Activated T-cell treated with anti-CD3 and anti-CD28 coated beads for 1 hour (primary cell): ENCODE measurements at regions not wholly inside any gene's neighbourhood (a gene's known extent, or its start where the extent isn't known, plus 50 kb on each side); places are given as distances from the start of the nearest gene placed in this dataset.

ENCODE experiments used
- DNase-seq: peaks from one replicate; pipeline ENCODE4 v3.0.0-alpha.2; 2020; ENCODE audit warnings: low read depth

DNA sequence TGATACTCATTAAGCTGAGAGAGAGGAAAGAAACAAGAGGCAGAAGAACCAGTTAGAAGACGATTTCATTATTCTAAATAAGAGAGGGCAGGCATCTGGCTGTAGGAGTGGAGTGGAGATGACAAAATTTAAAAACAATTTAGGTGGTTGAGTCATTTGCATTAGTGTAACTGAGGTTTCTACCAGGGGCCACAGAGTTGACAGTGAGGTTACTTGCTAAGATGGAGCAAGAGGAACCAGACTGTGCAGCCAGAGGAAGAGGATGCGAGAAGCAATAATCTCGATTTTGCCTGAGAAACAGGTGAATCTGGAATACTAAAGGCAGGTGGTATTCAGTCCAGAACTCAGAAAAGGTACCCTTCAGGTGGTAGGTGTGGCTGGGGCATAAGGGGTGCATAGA is 491.9 kb downstream of the MID1IP1 start:
- no peak for DNase-seq

DNA sequence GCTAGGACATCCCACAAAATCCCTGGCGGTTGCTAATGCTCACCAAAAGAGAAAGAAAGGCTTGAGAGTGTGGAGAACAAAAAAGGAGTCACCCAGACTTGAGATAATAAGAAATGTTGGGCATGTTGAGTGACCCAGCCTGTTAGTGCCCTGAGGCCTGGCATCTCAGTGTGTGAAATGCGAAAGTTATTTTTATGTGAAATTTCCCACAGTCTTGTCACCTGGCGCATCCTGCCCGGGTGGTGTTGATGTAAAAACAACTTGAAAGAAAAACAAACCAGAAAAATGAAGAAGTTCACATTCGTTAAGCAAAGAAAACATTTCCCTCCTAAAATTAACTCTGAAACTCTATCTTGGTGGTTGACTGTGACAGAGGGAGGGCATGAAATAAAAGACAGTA is 495.2 kb downstream of the MID1IP1 start:
- no peak for DNase-seq

- DNase-seq, result no peak
Observed at GRCh38 chrX:39298821-39299220, 497.6 kb downstream of the MID1IP1 start.

DNA sequence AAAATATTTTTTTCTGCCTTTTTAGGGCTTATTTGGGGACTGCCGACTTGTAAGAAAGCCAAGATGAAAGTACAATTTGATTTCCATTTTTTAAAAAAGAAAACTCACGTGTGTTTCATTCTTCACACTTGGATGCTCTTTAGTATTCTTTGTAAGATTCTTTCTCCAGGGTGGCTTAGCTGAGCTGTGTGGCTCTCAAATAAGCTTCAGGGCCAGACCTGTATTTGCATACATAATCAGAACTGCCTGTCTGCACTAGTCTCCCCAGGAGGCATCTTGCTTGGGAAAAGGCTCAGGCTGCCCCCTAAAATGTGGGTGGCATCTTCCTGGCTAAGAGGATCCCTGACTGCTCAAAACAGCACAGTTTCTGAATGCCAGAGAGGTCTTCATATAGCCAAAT is 498.4 kb downstream of the MID1IP1 start:
- no peak for DNase-seq

GRCh38 chrX:39301036-39301435 is 499.8 kb downstream of the MID1IP1 start:
- DNase-seq, result no peak

DNA sequence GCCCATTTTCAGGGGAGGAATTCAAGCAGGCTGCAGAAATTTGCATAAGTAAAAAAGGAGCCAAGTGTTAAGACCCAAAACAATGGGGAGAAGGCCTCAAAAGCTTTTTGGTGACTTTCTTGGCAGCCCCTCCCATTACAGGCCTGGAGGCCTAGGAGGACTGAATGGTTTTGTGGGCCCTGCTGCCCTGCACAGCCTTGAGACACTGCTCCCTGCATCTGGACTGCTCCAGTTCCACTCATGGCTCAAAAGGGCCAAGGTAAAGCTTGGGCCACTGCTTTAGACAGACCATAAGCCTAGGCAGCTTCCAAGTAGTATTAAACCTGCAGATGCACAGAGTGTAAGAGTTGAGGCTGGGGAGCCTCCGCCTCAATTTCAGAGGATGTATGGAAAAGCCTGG is 501.6 kb downstream of the MID1IP1 start:
- no peak for DNase-seq

DNA sequence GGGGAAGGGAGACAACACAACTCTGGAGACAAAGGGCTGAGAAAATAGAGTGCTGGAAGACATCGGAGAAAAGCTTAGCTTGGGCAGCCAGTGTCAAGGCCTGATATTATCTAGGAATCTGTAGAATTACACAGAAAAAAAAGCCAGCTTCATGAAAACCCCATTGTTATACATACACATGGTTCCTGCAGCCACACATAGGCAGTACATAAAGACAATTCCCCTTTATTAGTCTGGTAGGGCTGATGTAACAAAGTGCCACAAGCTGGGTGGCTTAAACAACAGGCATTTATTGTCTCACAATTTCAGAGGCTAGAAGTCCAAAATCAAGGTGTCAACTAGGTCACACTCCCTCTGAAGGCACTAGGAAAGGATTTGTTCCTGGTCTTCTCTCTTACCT is 503.5 kb downstream of the MID1IP1 start:
- DNase-seq, result no peak

DNA sequence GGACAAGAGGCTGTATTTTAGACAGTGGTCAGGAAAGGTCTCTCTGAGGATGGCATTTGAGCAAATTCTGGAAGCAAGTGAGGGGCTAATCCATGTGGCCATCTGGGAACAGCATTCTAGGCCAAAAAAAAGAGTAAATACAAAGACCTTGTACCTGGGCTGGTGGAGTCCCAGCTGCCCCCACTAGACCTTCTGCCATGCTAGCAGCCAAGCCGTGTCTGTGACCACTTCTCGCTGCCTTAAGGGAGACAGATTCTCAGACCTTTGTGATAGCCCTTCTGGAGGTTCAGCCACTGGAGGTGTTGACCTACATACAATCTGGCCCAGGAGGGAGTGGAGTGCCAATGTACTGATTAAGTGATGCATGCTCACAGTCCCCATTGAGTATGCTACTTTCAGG is 506.2 kb downstream of the MID1IP1 start:
- DNase-seq, result no peak

GRCh38 chrX:39308126-39308525 is 506.9 kb downstream of the MID1IP1 start:
- no peak for DNase-seq

DNA sequence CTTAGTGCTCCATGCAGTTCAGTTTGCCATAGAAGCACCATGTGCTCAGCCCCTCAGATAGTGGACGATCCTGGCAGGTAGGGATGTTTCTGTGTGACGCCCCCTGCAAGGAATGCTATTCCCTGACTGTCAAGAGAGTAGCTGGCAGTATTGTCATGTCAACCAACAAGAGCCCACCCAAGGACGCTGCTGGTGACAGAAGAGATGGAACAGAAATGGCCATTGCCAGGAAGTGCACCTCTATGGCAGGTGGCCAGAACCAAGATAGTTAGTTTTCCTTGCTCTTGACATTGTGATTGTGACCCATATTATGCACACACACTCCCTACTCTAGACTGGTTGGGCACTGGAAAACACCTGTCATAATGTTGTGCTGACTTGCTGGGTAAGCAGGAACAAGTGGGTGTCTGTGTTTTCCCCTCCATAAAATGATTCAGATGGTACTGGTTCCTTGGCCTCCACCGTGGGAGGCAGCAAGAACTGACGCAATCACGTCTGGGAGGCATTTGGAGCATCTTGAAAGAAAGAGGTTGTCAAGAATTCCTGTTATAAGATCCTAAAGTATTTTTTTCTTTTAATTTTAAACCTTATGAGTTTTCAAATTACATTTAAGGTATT is 507.9 kb downstream of the MID1IP1 start:
- DNase-seq, result no peak

DNA sequence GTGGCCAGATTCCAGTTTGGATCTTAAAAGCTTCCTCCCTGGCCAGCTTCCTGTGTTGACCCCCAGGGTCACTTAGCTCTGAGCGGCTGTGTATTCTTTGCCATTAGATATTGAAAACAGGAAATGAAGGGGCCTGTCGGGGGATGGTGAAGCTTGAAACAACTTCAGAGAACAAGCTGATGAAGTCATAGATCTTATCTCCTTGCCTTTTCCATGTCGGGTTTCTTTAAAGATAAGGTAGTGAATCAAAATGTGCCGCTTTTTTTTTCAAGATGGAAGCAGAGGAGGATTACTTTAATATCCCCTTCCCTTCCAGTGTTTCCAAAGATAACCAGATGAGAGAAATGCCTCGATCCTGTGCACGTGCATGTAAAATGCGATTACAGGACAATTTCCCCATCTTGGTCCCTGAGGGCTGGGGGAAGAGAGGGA is 508.5 kb downstream of the MID1IP1 start:
- no peak for DNase-seq

DNA sequence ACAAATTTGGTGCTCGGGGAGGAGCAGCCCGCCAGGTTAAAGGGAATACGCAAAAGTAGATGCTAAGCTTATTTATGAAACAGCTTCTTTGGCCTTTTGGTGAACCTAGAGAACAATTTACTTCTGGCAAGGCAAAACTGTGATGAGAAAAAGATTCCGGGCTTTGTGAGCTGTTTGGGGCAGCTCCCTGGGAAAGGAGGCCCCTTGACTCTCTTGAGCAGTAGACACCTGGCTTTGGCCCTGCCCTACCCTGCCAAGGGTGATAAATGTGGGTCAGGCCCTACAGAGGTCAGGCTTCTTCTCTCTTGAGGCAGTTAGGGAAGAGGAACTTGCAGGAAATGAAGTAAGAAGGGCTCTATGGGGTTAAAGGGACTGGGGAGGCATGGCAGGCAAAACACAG is 509.6 kb downstream of the MID1IP1 start:
- DNase-seq, result no peak

DNA sequence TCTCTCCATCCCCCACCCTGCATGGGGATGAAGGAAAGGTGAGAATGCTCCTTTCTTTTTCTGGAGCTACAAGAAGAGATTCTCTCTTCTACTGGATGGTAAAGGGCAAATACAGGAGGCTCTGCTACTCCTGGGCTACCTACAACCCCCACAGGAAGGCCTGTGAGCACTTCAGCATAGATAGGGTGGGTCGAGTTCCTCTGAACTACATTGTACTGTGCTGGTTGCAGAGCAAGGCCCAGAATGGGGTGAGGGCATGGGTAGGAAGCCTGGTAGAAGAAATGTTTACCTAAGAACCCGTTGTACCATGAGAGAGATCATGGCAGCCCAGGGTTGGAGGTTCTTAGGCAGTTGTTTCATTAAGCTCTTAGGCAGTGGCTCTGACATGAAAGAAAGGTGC is 510.4 kb downstream of the MID1IP1 start:
- no peak for DNase-seq

DNA sequence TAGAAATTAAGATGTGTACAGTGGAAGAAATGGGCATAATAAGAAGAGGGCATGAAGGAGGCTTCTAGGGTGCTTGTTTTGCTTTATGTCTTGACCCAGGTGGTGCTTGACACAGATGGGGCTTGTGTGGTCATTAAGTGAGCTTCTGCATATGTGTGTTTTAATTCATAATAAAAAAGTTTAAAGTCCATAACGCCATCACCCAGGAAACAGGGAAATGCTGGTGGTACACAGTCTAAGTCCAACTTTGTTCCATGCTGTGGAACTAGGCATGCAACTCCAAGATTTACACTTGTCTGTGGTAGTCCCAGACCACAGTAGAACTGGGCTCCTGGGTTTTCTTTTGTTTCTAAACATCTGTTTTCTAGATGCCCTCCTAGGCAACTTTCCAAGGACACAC is 511.9 kb downstream of the MID1IP1 start:
- no peak for DNase-seq

DNA sequence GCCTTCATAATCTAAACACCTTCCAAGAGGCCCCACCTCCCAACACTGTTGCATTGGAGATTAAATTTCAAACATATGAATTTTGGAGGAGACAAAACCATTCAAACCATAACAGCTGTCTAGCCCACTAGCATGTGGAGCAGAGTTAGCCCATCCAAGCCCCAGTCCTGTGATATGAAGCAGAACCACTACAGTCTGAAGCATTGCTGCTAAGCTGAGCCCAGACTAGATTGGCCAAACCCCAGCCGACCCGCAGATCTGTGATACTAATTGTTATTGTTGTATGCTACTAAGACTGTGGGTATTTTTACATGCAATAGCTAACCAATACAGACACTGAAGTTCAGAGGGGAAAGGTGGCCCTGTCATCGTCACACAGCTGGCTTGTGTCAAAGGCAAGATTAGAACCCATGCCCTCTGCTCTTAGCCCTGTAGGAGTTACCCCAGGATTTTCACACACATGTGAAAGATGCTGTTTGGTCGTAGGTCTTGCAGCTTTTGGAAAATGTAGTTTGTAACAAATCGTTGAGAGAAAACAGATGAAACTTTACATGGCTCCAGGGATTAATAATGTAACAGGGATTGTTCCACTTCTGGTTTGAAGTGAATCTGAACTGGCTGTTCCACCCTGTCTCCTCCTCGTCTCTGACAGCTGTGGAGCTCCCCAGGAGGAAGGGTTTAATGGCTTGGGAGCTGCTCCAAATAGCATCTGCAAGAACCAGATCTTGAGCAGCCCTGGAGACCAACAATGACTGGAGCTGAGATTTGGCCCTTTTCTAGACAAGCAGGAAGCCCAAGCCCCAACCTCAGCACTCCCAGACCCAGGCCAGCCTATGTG is 517.5 kb downstream of the MID1IP1 start:
- DNase-seq, result no peak

DNA sequence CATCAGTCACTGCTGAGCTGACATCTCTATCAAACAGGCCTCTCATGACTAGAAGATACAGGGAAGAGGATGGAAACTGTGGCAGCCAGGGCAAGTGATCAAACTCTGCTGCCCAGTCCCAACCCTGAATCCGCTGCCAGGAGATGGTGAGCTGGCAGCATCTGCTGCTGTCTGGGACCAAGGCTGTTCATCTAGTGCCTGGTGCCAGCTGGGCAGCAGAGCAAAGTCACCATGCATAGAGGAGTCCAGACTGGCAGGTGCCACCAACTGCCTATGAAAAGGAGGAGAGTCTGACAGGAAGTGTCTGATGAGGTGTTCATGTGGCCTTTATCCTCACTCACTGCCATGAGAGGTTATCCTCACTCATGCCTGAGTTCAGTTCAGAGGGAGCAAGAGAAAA is 518.9 kb downstream of the MID1IP1 start:
- no peak for DNase-seq

- no peak for DNase-seq
Observed at GRCh38 chrX:39322496-39322895, 521.2 kb downstream of the MID1IP1 start.

GRCh38 chrX:39324233-39324930 is 523.1 kb downstream of the MID1IP1 start:
- DNase-seq, result no peak

DNA sequence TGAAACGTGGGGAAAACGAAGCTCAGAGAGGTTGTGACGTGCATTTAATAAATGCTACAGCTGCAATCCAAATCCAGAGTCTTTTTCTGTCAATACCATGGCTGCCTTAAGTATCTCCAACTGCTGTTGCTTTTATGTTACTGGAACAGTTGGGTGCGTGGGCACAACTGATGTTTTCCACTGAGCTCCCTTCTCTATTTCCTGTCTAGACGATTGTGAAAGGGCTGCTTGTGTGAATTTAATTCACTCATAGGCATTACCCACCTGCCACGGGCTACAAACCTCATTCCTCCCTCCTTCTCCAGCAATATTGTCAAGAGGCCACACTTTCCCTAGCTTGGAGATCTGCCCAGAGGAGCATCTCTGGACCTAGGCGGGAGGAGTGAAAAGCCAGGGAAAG is 526.0 kb downstream of the MID1IP1 start:
- no peak for DNase-seq

DNA sequence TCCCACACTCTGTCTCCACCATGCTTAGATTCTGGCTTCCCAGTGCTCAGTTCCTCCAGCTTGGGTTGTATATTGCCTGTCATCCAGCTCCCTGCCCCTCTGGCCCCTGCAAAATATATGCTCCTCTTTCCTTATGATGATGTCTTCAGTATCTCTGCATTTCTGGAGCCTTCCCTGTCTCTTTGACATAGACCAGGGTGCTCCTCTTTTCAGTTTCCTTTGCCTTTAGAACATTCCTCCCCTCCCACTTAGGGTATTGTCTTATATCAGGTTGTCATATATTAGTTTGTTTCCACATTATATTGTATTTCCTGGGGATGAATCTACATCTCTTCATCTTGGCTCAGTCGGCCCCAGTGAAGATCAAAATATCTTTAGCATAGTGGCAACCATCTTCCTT is 526.4 kb downstream of the MID1IP1 start:
- DNase-seq, result no peak

DNA sequence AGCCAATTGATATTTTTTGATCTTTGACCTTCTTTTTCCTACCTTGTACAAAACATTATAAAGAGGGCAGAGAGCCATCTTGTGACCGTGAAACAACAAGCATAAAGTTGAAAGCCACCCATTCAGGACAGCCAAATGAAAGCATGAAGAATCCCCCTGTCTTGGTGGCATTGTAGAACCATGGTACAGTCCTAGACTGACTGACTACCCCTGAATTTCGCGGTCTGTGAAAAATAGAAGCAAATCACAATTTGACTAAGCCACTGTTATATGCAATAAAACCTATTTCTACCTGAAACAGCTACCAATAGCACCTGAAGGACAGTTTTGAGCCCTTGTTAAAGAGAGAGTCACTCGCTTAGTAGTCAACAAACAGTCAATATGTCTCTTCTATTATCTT is 527.4 kb downstream of the MID1IP1 start:
- no peak for DNase-seq

DNA sequence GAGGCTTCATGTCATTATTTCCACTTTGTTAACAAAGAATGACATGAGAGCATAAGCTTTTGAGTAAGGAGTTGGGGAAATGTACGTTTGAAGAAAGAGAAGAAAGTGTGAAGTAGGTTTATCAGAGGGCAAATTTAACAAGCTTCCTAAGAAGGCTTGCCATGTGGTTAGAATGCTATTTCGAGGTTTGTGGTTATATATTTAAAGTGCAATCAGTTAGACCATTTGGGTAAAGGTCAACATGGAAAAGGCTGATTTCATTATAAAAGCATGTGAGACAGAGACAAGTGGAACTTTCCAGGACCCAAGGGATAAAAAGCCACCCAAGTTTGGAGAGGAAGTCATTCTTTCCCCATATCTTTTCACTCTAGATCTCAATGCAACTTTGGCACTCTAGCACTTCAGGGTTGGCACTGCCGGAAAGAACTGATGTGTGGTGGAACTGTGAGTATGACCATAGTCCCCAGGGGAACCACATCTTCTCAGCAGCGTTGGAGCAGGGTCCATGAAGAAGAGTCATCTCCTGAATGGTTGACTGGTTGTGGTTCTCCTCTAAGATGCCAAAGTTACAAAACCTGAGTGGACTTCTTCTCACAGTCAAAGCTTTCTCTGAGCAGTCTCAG is 529.9 kb downstream of the MID1IP1 start:
- DNase-seq, result no peak

- DNase-seq, result no peak
Observed at GRCh38 chrX:39333451-39333850, 532.2 kb downstream of the MID1IP1 start.
